ENCODE measurements at regions not wholly inside any gene's neighbourhood (a gene's known extent, or its start where the extent isn't known, plus 50 kb on each side); places are given as distances from the start of the nearest gene placed in this dataset.

DNA sequence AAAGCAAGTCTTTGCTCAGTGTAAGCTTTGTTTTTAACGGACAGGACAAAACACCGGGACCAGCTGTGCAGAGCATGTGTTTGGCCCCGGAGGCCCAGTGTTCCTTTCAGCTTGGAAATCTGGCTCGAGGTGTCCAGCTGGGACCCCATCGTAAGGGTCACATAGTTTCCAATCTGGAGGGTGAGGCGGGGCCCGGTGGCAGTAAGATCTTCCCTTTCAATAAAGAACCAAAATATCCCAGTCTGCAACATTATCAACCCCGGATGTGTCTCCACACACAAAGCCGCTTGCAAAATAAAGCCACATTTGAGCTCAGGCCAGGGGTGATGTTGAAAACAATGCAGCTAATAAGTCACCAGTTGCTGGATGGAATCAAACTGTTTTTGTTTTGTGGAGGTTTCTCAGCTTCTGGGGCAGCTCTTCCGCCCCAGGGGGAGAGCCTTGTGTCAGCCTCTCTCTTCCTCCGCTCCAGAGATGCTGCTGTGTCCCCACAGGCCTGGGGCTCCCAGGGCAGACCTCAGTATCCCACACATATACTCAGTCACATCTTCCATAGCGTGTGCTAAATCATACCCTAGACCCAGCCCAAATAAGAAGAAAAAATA, 138.6 kb upstream of the GLI2 start:
- H3K27me3 ChIP-seq (ENCODE audit: control insufficient read depth, insufficient read depth, low read length): no peaks in the 10 kb centered on the region
- DNase-seq (peak in 2 of 5 donors; percentile 45 to 68), FAIRE-seq (no peak)
- no peak overlapping the region for H3K4me3 ChIP-seq (ENCODE audit: low read length in 3 of 3)
- H3K9ac ChIP-seq (ENCODE audit: low read length in 3 of 3): no peak overlapping the region
- intact Hi-C loops (cut with DNase I): no loop called here
- H3K27ac ChIP-seq (ENCODE audit: low read depth in 2 of 2, low read length in 2 of 2): no peak overlapping the region
- no peaks in the 10 kb centered on the region for H3K4me1 ChIP-seq (ENCODE audit: control insufficient read depth in 2 of 3, insufficient read depth in 2 of 3, low read depth in 1 of 3, low read length in 3 of 3)
- TF ChIP-seq, protein P1, sequence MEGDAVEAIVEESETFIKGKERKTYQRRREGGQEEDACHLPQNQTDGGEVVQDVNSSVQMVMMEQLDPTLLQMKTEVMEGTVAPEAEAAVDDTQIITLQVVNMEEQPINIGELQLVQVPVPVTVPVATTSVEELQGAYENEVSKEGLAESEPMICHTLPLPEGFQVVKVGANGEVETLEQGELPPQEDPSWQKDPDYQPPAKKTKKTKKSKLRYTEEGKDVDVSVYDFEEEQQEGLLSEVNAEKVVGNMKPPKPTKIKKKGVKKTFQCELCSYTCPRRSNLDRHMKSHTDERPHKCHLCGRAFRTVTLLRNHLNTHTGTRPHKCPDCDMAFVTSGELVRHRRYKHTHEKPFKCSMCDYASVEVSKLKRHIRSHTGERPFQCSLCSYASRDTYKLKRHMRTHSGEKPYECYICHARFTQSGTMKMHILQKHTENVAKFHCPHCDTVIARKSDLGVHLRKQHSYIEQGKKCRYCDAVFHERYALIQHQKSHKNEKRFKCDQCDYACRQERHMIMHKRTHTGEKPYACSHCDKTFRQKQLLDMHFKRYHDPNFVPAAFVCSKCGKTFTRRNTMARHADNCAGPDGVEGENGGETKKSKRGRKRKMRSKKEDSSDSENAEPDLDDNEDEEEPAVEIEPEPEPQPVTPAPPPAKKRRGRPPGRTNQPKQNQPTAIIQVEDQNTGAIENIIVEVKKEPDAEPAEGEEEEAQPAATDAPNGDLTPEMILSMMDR (IDR thresholded peaks at IDR 0.05; ENCODE audit: borderline replicate concordance, extremely low read depth, insufficient read depth): no peak
- H3K9me3 ChIP-seq (ENCODE audit: control insufficient read depth in 2 of 3, insufficient read depth in 1 of 3, low read length in 3 of 3): no peaks in the 10 kb centered on the region
- H3K36me3 ChIP-seq (ENCODE audit: control insufficient read depth in 2 of 3, insufficient read depth in 3 of 3, low read length in 3 of 3): no peaks in the 10 kb centered on the region

DNA sequence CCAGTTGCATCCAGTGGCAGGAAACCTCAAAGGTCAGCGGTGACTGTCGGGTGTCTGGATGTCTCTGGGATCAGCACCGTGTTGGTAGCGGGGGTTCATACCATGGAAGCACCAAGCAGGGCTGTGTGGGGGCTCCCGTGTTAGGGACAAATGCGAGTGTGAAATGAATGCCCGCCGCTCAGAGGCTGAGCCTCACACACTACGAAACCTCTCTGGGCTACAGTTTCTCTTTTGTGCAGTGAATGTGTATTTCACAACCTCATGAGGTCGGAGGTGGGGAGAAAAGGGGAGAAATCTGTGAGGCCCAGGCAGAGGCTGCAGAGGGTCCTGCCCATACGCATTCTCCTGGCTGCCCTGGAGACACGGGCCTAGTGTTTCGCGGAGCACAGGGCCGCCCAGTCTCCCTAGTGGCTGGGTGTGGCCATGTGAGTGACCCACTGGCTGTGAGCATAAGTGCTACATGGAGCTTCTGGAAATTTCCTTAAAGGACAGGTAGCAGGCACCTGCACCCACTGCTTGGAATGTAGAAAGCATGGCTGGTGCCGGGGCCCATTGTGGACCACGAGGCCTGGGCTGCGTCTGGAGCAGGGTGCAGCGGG, 138.0 kb upstream of the GLI2 start:
- Histone ChIP-seq H3K9ac (ENCODE audit: low read length in 3 of 3) (no peak overlapping the region), H3K9me3 (ENCODE audit: control insufficient read depth in 2 of 3, insufficient read depth in 1 of 3, low read length in 3 of 3) (no peaks in the 10 kb centered on the region), H3K36me3 (ENCODE audit: control insufficient read depth in 2 of 3, insufficient read depth in 3 of 3, low read length in 3 of 3) (no peaks in the 10 kb centered on the region), H3K4me3 (ENCODE audit: low read length in 3 of 3) (no peak overlapping the region), H3K4me1 (ENCODE audit: control insufficient read depth in 2 of 3, insufficient read depth in 2 of 3, low read depth in 1 of 3, low read length in 3 of 3) (no peaks in the 10 kb centered on the region), H3K27ac (ENCODE audit: low read depth in 2 of 2, low read length in 2 of 2) (no peak overlapping the region), H3K27me3 (ENCODE audit: control insufficient read depth, insufficient read depth, low read length) (no peaks in the 10 kb centered on the region)
- TF ChIP-seq, protein P1 (IDR thresholded peaks at IDR 0.05; ENCODE audit: borderline replicate concordance, extremely low read depth, insufficient read depth): no peak
- no peak for FAIRE-seq
- intact Hi-C loops (cut with DNase I): no loop called here
- DNase-seq: peak in 1 of 5 donors; percentile 59

DNA sequence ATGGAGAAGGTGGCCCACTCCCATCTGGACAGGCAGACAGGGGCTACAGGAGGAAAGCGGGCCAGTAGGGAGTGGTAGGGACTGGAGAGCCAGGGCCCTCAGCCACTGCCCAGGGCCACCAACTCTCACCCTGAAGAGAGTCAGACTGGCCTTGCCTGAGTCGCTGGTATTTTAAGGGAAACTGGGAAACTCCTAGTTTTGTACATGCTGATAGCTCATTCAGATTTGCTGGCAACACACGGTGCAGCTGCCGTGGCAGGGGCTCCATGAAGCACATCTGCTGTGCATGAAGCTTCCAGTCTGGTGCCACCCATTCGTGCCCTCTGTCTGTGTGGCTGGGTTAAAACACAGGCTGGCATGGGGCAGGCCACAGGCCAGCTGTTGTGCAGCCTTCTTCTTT, 137.3 kb upstream of the GLI2 start:
- Histone ChIP-seq H3K27me3 (ENCODE audit: control insufficient read depth, insufficient read depth, low read length) (no peaks in the 10 kb centered on the region), H3K4me3 (ENCODE audit: low read length in 3 of 3) (no peak overlapping the region), H3K4me1 (ENCODE audit: control insufficient read depth in 2 of 3, insufficient read depth in 2 of 3, low read depth in 1 of 3, low read length in 3 of 3) (no peaks in the 10 kb centered on the region), H3K9ac (ENCODE audit: low read length in 3 of 3) (no peak overlapping the region), H3K36me3 (ENCODE audit: control insufficient read depth in 2 of 3, insufficient read depth in 3 of 3, low read length in 3 of 3) (no peaks in the 10 kb centered on the region), H3K9me3 (ENCODE audit: control insufficient read depth in 2 of 3, insufficient read depth in 1 of 3, low read length in 3 of 3) (no peaks in the 10 kb centered on the region), H3K27ac (ENCODE audit: low read depth in 2 of 2, low read length in 2 of 2) (no peak overlapping the region)
- TF ChIP-seq, protein P1 (IDR thresholded peaks at IDR 0.05; ENCODE audit: borderline replicate concordance, extremely low read depth, insufficient read depth): no peak
- DNase-seq (peak in 1 of 5 donors; percentile 29), FAIRE-seq (no peak)
- intact Hi-C loops (cut with DNase I): no loop called here

Data from kidney (tissue), 13 donors.